T1000 (cell line): ENCODE measurements at regions not wholly inside any gene's neighbourhood (a gene's known extent, or its start where the extent isn't known, plus 50 kb on each side); places are given as distances from the start of the nearest gene placed in this dataset.

Experiments used
- DNase-seq: peaks from one replicate; lab custom pipeline; 2025; ENCODE audit warnings: mixed read lengths; lab: John Stamatoyannopoulos, UW

GRCh38 chr6:159118924-159119323, 50.3 kb upstream of the FNDC1 start:
- no peak for DNase-seq

GRCh38 chr6:159117563-159117962, 51.6 kb upstream of the FNDC1 start:
- no peak for DNase-seq

DNA sequence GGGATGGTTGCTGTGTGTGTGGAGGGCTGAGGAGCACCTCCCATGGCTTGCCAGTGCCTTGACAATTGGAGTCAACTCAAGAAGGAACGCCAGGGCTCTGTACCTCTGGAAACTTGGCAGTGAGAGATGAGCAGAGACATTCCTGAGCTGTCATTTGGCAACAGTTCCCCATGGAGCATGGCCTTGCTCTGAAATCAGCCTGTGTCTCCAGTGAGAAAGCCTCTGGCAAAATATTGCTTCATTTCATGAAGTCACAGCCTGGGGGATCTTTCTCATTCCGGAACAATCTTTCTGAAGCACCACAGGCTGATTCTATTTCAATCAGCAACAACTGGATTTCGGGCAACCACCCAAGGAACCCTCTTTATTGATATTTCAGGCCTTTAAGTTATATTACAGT, 52.2 kb upstream of the FNDC1 start:
- peak; percentile 12 for DNase-seq

- no peak for DNase-seq
Measured at GRCh38 chr6:159116343-159116742, 52.9 kb upstream of the FNDC1 start.

GRCh38 chr6:159114569-159114968, 54.6 kb upstream of the FNDC1 start:
- DNase-seq: no peak

- DNase-seq: no peak
Measured at GRCh38 chr6:159113223-159113622, 56.0 kb upstream of the FNDC1 start.

DNA sequence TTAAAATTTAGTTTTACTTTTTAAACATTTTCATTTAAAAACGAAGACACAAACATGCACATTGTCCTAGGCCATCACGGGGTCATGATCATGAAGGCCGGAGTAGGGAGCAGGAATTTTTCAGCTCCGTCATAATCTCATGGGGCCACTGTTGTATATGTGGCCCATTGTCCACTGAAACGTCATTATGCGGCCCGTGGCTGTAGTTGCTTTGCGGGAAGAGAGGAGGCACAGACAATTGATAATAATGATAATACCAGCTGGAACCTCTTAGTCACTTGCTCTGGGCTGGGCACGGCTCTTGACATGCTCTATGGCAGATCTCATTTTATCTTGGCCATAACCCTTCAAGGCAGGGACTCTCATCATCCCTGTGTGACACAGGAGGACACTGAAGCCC, 56.5 kb upstream of the FNDC1 start:
- no peak for DNase-seq

- DNase-seq: no peak
Measured at GRCh38 chr6:159110748-159111147, 58.5 kb upstream of the FNDC1 start.

DNA sequence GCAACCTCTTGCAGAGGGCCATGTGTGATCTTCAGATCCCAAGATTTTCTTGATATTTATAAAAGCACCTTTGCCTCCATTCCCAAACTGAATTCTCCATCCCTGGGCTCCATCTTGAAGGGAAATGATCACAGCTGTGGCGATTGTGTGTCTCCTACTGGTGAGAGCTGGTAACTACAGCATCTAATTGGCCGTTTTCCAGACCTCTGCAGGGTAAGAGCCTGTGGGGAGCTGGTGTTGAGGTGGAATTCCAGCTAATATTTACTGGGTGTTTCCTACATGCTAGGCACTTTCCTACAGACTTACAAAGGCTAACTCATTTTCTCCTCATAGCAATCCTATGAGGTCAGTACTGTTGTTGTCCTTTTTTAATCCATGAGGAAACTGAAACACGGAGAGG, 59.2 kb upstream of the FNDC1 start:
- no peak for DNase-seq

DNA sequence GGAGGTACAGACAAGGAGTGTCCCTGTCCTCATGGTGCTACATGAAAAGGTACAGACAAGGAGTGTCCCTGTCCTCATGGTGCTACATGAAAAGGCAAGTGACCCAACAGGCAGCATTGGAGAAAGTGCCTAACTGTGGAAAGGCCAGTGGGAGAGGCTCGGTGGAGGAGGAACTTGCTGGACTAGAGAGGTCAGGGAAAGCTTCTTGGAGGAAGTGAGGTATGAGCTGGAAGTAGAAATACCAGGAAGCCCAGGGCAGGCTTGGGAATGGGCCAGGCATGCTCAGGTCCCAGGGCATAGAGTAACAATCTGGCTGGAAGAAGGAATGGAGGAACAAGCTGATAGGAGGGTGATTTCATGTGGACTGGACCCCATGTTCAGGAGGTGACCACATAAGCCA, 59.8 kb upstream of the FNDC1 start:
- DNase-seq: no peak

GRCh38 chr6:159108426-159108985, 60.7 kb upstream of the FNDC1 start:
- DNase-seq: no peak

DNA sequence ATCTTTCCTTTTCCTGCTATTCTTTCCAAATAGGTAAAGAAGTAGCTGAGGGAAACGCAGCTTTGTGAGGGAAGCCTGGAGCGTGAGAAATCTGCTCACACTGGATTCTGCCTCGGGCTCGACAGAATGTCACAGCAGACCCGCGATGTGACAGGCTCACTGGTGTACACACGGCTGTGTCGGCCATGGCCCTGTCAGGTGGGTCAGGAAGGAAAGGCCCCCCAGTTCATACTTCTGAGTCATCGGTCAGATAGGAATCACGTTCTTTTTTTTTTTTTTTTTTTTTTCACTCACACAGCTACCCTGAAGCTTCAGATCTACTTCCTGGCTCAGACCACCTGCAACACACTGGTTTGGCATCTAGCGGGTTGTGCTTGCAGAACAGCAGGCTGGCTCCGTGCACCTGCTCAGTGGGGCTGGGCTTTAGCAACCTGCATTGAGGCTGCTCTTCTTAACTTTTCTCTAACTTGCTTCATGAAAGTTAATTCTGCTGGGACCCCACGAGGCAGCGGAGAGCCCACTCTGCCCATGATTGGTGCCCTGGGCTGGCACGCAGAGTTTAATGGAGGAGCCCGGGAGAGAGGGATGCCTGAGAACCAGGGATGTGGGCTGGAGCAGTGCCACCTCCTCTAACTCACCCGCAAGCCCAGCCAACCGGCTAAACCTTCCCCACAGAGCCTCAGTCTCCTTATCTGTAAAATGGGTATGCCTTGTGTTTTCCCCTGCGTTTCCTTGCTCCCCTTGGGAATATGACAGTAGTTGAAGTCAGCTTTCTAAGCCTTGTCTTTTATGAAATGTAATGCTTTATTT, 61.5 kb upstream of the FNDC1 start:
- no peak for DNase-seq

- no peak for DNase-seq
Measured at GRCh38 chr6:159106627-159107241, 61.9 kb upstream of the TAGAP start.

DNA sequence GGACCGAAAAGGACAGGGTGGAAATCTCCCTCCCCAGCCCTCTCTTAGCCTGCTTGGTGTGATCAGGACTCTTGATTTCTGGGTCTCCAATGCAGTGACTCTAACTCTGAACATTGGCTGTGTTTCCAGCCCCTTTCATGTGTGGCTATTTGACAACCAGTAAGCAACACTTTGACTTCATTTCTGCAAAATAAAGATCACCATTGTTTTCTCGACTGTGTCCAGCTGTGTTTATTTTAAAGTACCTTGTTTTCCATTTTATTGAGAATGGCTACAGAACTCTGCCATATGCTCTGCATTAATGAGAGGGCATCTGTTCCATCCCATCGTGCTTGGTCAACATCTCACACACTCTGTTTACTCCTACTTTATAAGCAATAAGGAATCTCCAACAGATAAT, 60.9 kb upstream of the TAGAP start:
- DNase-seq: no peak

- no peak for DNase-seq
Measured at GRCh38 chr6:159104931-159105330, 60.1 kb upstream of the TAGAP start.

- no peak for DNase-seq
Measured at GRCh38 chr6:159104163-159104925, 59.6 kb upstream of the TAGAP start.

DNA sequence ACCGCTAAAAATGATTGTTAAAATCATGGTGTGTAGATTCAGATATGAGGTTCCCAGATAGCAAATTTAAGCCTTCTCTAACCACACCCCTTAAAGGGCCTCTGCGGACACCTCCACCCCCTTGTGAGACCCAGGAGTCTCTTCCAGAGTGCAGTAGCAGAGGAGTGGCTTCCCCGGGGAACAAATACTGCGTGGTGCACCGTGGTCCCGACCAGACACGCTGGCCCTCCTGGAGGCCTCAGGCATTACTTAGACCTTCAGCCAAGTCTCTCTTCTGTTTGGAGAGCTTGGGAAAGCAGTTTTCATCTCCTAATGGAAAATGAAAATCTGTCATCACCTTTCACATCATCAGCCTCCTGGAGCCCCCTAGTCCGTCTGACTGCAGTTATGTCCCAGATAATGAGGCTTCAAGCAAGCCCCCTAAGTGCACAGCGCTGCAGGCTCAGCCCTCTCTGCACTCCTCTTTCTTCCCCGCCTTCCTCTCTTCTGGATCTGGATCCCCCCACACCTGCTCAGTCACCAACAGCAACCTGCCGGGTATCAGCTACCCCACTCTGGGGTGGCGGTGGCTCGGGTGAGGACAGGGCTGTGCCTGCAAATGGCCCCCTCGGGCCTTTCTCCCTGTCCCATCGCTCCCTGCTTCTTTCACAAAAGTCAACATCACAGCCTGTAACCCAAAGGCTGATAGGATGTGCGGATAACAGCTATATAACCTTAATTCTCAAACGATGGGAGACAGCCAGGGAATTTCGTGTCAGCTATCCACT, 58.8 kb upstream of the TAGAP start:
- DNase-seq: no peak

DNA sequence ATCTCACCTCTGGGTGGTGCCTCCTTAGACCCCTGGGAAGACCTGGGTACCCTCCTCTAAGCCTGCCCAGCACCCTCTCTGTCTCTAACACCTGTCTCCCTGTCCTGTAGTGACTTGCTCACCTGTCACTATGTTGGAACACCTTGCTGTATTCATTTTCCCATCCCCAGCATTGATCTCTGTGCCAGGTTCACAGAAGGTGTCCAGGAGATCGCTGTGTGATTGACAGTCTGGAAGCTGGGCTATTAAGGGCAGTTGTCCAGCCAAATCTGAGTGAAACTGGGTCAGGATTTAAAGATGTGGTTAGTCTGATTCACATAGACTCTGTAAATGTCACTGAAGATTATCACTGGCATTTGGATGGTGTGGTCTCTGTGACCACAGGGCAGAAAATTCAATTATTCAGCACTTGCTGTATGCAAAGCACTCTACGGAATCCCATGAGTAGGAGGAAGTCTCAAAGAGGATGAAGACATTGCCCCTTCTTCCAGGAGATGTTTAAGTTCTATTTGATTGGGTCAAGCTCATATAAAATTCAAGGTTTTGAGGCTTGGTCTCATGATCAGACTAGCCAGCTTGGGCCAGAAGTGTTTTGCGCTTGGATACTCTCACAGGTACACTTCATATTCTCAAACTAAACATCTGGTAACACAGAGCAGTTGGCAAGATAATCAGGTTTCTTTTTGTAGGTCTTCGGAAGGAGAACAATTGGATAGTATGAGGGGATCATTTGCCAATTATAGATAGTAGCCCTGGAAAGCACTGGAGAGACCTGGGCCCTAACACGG, 57.8 kb upstream of the TAGAP start:
- no peak for DNase-seq

DNA sequence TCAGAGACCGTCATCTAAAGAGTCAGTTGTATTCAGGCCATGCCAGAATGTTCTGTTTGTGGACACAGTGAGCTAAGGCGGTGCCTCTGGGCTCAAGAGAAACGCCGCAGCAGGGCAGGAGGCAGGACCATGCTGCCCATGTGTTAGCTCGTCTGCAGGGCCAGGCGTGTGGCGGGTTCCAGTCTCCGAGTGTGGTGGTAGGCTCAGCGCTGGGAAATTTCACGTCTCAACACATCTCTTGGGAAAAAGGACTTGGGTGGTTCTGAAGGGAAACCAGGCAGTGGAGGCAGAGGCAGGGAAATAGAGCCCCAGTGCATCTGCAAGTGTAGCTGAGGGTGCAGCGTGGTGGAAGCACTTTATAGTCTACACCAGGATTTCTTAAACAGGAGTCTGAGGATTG, 56.9 kb upstream of the TAGAP start:
- DNase-seq: no peak

- no peak for DNase-seq
Measured at GRCh38 chr6:159100395-159101182, 55.8 kb upstream of the TAGAP start.
